HG03196 (cell line): ENCODE measurements at regions not wholly inside any gene's neighbourhood (a gene's known extent, or its start where the extent isn't known, plus 50 kb on each side); places are given as distances from the start of the nearest gene placed in this dataset.

Experiments used
- ATAC-seq: cut with Tn5 transposase; IDR thresholded peaks from one replicate; pipeline ENCODE4 v1.9.1; 2021; ENCODE audit not compliant: unreplicated experiment

- no peak for ATAC-seq
Measured at GRCh38 chr14:98949481-98950135, 322.4 kb downstream of the BCL11B start.

- ATAC-seq = no peak
Measured at GRCh38 chr14:98950353-98950895, 321.6 kb downstream of the BCL11B start.

- ATAC-seq = no peak
Measured at GRCh38 chr14:98951031-98951430, 321.0 kb downstream of the BCL11B start.

- no peak for ATAC-seq
Measured at GRCh38 chr14:98951521-98952152, 320.4 kb downstream of the BCL11B start.

GRCh38 chr14:98952593-98953350 is 319.2 kb downstream of the BCL11B start:
- no peak for ATAC-seq

- no peak for ATAC-seq
Measured at GRCh38 chr14:98953551-98954348, 318.2 kb downstream of the BCL11B start.

- ATAC-seq = no peak
Measured at GRCh38 chr14:98954349-98955000, 317.5 kb downstream of the BCL11B start.

- no peak for ATAC-seq
Measured at GRCh38 chr14:98955036-98955740, 316.8 kb downstream of the BCL11B start.

- no peak for ATAC-seq
Measured at GRCh38 chr14:98955741-98956070, 316.3 kb downstream of the BCL11B start.

GRCh38 chr14:98956181-98956580 is 315.8 kb downstream of the BCL11B start:
- no peak for ATAC-seq

GRCh38 chr14:98956661-98957060 is 315.3 kb downstream of the BCL11B start:
- no peak for ATAC-seq

- ATAC-seq = no peak
Measured at GRCh38 chr14:98957211-98958047, 314.6 kb downstream of the BCL11B start.

GRCh38 chr14:98958048-98958631 is 313.9 kb downstream of the BCL11B start:
- no peak for ATAC-seq

GRCh38 chr14:98958632-98959031 is 313.4 kb downstream of the BCL11B start:
- no peak for ATAC-seq

GRCh38 chr14:98959410-98959809 is 312.6 kb downstream of the BCL11B start:
- ATAC-seq = no peak

- no peak for ATAC-seq
Measured at GRCh38 chr14:98959958-98960616, 311.9 kb downstream of the BCL11B start.

- no peak for ATAC-seq
Measured at GRCh38 chr14:98960617-98961013, 311.4 kb downstream of the BCL11B start.

- no peak for ATAC-seq
Measured at GRCh38 chr14:98961191-98961590, 310.8 kb downstream of the BCL11B start.
